Stimulated activated CD8-positive, alpha-beta memory T cell treated with anti-CD3 and anti-CD28 coated beads, Interleukin-15, amount 100 ng/mL, for 1 hour (primary cell): ENCODE measurements at regions not wholly inside any gene's neighbourhood (a gene's known extent, or its start where the extent isn't known, plus 50 kb on each side); places are given as distances from the start of the nearest gene placed in this dataset.

Experiments used
- DNase-seq: peaks from one replicate; pipeline ENCODE4 v3.0.0-alpha.2; 2020; ENCODE audit warnings: low read depth

GRCh38 chr16:77555126-77555525, 120.3 kb upstream of the ADAMTS18 start:
- DNase-seq = no peak

GRCh38 chr16:77555791-77556190, 121.0 kb upstream of the ADAMTS18 start:
- DNase-seq = no peak

- DNase-seq = no peak
These were observed 121.5 kb upstream of the ADAMTS18 start for GRCh38 chr16:77556201-77556873.

- no peak for DNase-seq
These were observed 122.6 kb upstream of the ADAMTS18 start for GRCh38 chr16:77557385-77557784.

- DNase-seq = no peak
These were observed 124.0 kb upstream of the ADAMTS18 start for GRCh38 chr16:77558786-77559185.

GRCh38 chr16:77562497-77562896, 127.7 kb upstream of the ADAMTS18 start:
- DNase-seq = no peak

- no peak for DNase-seq
These were observed 130.1 kb upstream of the ADAMTS18 start for GRCh38 chr16:77564791-77565390.

- no peak for DNase-seq
These were observed 134.6 kb upstream of the ADAMTS18 start for GRCh38 chr16:77569406-77569805.

GRCh38 chr16:77570574-77570973, 135.7 kb upstream of the ADAMTS18 start:
- DNase-seq = no peak

- DNase-seq = no peak
These were observed 136.5 kb upstream of the ADAMTS18 start for GRCh38 chr16:77571115-77571862.

- no peak for DNase-seq
These were observed 140.2 kb upstream of the ADAMTS18 start for GRCh38 chr16:77574867-77575624.

GRCh38 chr16:77579351-77579891, 142.9 kb upstream of the NUDT7 start:
- DNase-seq = no peak

- no peak for DNase-seq
These were observed 140.6 kb upstream of the NUDT7 start for GRCh38 chr16:77581706-77582105.

GRCh38 chr16:77584205-77584859, 138.0 kb upstream of the NUDT7 start:
- DNase-seq = peak; percentile 4

GRCh38 chr16:77585379-77586251, 136.7 kb upstream of the NUDT7 start:
- DNase-seq = no peak

- no peak for DNase-seq
These were observed 133.9 kb upstream of the NUDT7 start for GRCh38 chr16:77588389-77588788.

- DNase-seq = no peak
These were observed 133.1 kb upstream of the NUDT7 start for GRCh38 chr16:77589071-77589765.

- DNase-seq = no peak
These were observed 131.6 kb upstream of the NUDT7 start for GRCh38 chr16:77590707-77591106.

- DNase-seq = no peak
These were observed 131.0 kb upstream of the NUDT7 start for GRCh38 chr16:77591347-77591746.

GRCh38 chr16:77592021-77592420, 130.3 kb upstream of the NUDT7 start:
- DNase-seq = no peak
